ENCODE measurements at regions not wholly inside any gene's neighbourhood (a gene's known extent, or its start where the extent isn't known, plus 50 kb on each side); places are given as distances from the start of the nearest gene placed in this dataset.

DNA sequence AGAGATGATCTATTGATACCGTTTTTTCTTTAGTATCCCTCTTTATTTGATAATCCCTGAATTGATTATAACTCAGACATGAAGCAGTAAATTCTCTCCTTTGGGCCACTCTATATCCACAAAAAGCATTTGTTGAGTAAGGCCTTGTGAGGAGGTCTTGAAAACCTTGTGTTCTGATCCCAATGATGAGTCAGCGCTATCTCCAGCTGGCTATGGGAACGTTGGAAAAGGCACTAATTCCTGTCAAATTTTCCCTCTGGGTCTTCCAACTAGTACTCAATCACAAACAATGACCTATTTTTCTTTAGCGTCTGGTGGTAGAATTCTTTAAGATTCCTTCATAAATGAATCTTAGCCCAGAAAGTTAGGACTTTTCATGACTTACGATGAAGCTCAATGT lies 168.4 kb upstream of the LRIG3 start:
- TF ChIP-seq, protein P1, sequence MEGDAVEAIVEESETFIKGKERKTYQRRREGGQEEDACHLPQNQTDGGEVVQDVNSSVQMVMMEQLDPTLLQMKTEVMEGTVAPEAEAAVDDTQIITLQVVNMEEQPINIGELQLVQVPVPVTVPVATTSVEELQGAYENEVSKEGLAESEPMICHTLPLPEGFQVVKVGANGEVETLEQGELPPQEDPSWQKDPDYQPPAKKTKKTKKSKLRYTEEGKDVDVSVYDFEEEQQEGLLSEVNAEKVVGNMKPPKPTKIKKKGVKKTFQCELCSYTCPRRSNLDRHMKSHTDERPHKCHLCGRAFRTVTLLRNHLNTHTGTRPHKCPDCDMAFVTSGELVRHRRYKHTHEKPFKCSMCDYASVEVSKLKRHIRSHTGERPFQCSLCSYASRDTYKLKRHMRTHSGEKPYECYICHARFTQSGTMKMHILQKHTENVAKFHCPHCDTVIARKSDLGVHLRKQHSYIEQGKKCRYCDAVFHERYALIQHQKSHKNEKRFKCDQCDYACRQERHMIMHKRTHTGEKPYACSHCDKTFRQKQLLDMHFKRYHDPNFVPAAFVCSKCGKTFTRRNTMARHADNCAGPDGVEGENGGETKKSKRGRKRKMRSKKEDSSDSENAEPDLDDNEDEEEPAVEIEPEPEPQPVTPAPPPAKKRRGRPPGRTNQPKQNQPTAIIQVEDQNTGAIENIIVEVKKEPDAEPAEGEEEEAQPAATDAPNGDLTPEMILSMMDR (IDR thresholded peaks at IDR 0.05): no peak
- TF ChIP-seq ZFX (IDR thresholded peaks at IDR 0.05; ENCODE audit: borderline replicate concordance): no peak
- H3K27ac ChIP-seq: no peak overlapping the region

DNA sequence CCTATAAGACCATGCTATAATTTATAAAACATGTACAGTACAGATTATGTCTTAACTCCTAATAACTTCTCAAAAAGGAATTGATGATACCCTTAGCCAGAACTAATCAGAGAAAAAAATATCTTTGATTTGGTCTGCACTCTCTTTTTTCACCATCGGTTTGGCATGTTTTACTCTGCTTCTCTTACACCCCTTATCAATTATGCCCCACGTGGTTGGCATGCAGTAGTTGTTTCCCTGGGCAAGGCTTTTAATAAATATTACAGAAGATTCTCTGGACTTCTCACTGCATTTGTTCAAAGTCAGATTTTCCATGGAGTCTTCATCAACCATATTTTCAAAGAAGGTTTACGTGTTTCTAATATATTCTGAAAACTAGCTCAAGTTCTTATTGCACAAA lies 167.4 kb upstream of the LRIG3 start:
- TF ChIP-seq ZFX (IDR thresholded peaks at IDR 0.05; ENCODE audit: borderline replicate concordance): no peak
- TF ChIP-seq, protein P1 (IDR thresholded peaks at IDR 0.05): no peak
- H3K27ac ChIP-seq: no peak overlapping the region

DNA sequence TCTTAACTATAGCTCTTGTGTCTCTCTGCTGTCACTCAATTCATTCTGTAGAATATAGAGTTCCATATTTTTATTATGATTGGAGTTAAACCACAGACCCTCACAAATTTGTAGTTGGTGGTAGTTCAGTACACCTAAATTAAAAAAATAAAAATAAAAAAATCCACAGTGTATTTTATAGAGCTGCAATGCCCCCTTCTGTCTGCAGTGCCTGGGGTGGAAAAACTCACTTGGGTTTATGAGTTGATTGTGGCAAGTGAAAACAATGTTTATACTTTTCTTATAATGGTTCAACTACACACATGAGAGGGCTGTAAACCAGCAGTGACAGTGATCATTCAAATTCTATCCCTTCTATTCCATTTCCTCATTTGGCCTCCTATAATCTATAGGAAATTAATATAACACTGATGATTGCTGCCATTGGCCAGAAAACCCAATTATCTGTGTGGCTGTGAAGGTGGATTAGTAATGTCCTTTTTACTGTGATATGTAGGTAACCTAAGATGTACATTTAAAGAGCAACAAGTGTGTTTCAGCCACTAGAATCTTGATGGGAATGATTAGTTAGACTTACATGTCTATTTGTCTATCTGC lies 166.9 kb upstream of the LRIG3 start:
- no peak for TF ChIP-seq ZFX (IDR thresholded peaks at IDR 0.05; ENCODE audit: borderline replicate concordance)
- TF ChIP-seq, protein P1 (IDR thresholded peaks at IDR 0.05): peak; percentile 64
- H3K27ac ChIP-seq: no peak overlapping the region

DNA sequence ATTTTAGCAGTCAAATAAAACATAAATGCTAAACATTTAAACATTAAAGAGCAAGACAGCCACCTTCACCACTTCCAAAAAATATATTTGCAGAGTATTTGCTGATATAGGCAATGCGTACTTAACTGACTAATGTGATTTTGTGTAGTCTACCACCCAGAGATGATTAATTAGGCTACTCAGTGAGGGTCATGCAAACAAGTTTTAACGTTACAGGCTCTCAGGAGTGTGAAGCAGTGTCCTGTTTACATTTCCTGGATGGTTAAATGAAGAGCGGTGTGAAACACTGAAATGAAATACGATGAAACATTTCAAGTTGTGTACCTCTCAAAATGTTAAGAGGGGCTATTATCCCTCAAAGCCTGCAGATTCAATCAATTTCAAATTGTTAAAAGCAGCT lies 165.8 kb upstream of the LRIG3 start:
- no peak overlapping the region for H3K27ac ChIP-seq
- TF ChIP-seq, protein P1 (IDR thresholded peaks at IDR 0.05): no peak
- TF ChIP-seq ZFX (IDR thresholded peaks at IDR 0.05; ENCODE audit: borderline replicate concordance): no peak

DNA sequence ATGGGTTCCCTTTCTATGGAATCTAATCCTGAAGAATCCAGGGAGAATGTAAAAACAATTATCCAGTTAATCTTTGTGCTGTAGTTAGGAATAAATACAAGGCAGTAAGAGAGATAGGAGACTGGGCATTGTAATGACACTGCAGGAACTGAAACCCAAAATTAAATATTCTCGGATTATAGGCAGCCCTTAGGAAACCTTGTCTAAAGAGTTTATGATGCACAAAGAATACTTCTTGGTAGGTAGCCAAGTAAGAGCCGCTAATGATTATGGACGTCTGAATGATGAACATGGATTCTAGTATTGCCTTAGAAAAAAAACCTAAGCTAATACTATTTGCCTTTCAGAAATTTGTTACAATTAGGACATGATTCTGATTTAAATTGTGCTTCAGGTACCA lies 165.4 kb upstream of the LRIG3 start:
- TF ChIP-seq, protein P1 (IDR thresholded peaks at IDR 0.05): no peak
- no peak for TF ChIP-seq ZFX (IDR thresholded peaks at IDR 0.05; ENCODE audit: borderline replicate concordance)
- H3K27ac ChIP-seq: no peak overlapping the region

DNA sequence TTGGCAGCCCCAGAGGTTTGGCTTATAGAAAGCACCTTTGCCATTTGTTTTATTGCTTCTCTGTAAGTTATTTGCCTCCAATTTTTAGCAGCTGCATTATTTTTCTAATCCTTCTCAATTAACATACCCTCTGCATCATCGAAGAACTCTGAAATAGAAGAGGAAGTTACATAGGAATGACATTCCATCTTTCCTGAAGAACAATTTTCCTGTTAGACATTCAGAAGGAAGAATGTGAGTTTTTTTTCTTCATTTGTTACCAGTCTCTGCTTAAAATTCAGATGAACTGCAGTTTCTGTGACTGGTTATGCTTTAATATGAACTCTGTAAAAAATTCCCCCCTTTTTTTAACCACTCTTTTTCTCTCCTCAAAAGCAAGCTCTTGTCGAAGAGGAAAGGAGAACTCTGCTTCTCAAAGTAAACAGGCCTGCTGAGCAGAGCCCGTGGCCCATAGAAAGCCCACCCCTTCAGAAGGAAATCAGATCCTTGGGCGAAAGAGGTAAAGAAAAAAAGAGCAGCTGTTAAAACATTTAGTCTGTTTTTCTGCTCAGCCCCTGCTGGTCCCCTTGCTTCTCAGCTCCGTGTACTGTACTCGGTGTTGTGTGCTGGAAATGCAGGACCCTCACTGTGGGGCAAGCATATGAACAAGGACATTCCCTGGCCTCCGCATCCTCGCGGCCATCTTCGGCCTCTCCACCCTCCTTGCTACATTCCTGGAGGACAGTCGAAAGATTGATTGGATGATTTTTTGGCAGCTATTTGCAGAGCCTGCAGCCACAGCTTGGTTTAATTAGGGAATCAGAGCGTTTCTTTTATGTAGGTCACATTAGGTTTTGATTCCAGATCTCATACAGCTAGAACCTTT lies 164.4 kb upstream of the LRIG3 start:
- TF ChIP-seq, protein P1 (IDR thresholded peaks at IDR 0.05): no peak
- TF ChIP-seq ZFX (IDR thresholded peaks at IDR 0.05; ENCODE audit: borderline replicate concordance): no peak
- no peak overlapping the region for H3K27ac ChIP-seq

DNA sequence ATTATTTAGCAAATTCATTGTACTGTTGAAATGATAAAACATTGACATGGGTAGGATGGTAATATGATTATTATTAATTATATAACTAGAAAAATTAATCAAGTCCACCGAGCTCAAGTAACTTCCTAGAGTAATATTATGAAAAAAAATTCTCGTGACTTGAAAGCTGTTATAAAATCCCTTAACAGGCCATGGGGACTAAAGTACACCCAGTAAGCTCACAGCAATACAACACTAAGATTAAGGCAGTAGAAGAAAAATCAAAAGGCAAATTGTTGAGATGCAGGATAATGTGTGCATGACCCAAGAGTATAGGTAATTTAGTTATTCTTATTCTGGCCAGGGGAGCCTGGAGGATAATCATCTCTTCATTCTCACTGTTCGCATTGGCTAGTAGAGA lies 162.6 kb upstream of the LRIG3 start:
- H3K27ac ChIP-seq: no peak overlapping the region
- no peak for TF ChIP-seq ZFX (IDR thresholded peaks at IDR 0.05; ENCODE audit: borderline replicate concordance)
- TF ChIP-seq, protein P1 (IDR thresholded peaks at IDR 0.05): no peak

Measured in 22Rv1 (cell line).